H1 (cell line): ENCODE measurements at regions not wholly inside any gene's neighbourhood (a gene's known extent, or its start where the extent isn't known, plus 50 kb on each side); places are given as distances from the start of the nearest gene placed in this dataset.

Source experiments
- CTCF ChIA-PET: fragments of 300-600 bp; sonication (Branson Sonifier 250); formaldehyde crosslinking; loops from one replicate; lab custom pipeline; 2021; ENCODE audit not compliant: partially characterized antibody; lab: Charles Lee
- POLR2A ChIA-PET: fragments of 300-600 bp; sonication (Branson Sonifier 250); formaldehyde crosslinking; loops from one replicate; lab custom pipeline; 2021; ENCODE audit warnings: inconsistent platforms; ENCODE audit not compliant: partially characterized antibody; lab: Charles Lee
- DNase-seq, 2 experiments: peaks; one replicate each; pipeline versions ENCODE4 v3.0.0 to v3.0.0-alpha.2; 2010 to 2022; ENCODE audit warnings: low spot score in 2 of 2, low read depth in 1 of 2, mixed read lengths in 1 of 2
- FAIRE-seq: peaks from 2 replicates; lab custom pipeline; 2011; peaks lifted over from hg19 to GRCh38; lab: Jason Lieb, UNC
- H2AFZ ChIP-seq: 2 replicates; pipeline ENCODE4 v1.8.1; 2012; ENCODE audit warnings: low read length, inconsistent platforms
- H2AK5ac ChIP-seq: 2 replicates; pipeline ENCODE4 v1.6.1; 2013; ENCODE audit warnings: low read depth, low read length
- H2BK120ac ChIP-seq: replicated peaks from 2 replicates; pipeline ENCODE3; 2013; ENCODE audit warnings: low read depth, low read length, inconsistent platforms
- H2BK12ac ChIP-seq: 2 replicates; pipeline ENCODE4 v1.6.1; 2013; ENCODE audit warnings: low read depth, low read length
- H2BK15ac ChIP-seq: 2 replicates; pipeline ENCODE4 v1.6.1; 2013; ENCODE audit warnings: low read length
- H2BK20ac ChIP-seq: 2 replicates; pipeline ENCODE4 v1.6.1; 2013; ENCODE audit warnings: low read length
- H2BK5ac ChIP-seq: 2 replicates; pipeline ENCODE4 v1.6.1; 2013; ENCODE audit warnings: low read depth, low read length
- H3K14ac ChIP-seq: 2 replicates; pipeline ENCODE4 v1.6.1; 2013; ENCODE audit warnings: inconsistent platforms; ENCODE audit not compliant: insufficient read length
- H3K18ac ChIP-seq: 2 replicates; pipeline ENCODE4 v1.6.1; 2013; ENCODE audit warnings: low read length; ENCODE audit errors: extremely low read depth
- H3K23ac ChIP-seq: 2 replicates; pipeline ENCODE4 v1.6.1; 2013; ENCODE audit warnings: inconsistent platforms; ENCODE audit not compliant: insufficient read length
- H3K23me2 ChIP-seq: 2 replicates; pipeline ENCODE4 v1.6.1; 2013; ENCODE audit warnings: low read depth, low read length
- H3K27ac ChIP-seq: 2 replicates; pipeline ENCODE4 v1.6.1; 2011; ENCODE audit warnings: low read depth, low read length, inconsistent platforms
- H3K27me3 ChIP-seq, 4 experiments: replicated peaks in 1 of 4; 1 replicate in 1 of 4; 2 replicates in 3 of 4; pipeline versions ENCODE4 v1.6.1 to v1.8.1; 2011 to 2013; ENCODE audit warnings: low read length in 3 of 4, mild to moderate bottlenecking in 3 of 4, inconsistent platforms in 2 of 4, mixed read lengths in 2 of 4, moderate library complexity in 1 of 4; ENCODE audit not compliant: control insufficient read depth in 3 of 4, insufficient read depth in 3 of 4; ENCODE audit errors: extremely low read depth in 1 of 4
- H3K36me3 ChIP-seq, 4 experiments: 2 replicates each; pipeline versions ENCODE4 v1.6.1 to v1.8.1; 2011 to 2013; ENCODE audit warnings: mild to moderate bottlenecking in 4 of 4, low read length in 3 of 4, moderate library complexity in 2 of 4, control low read depth in 1 of 4, inconsistent platforms in 1 of 4; ENCODE audit not compliant: insufficient read depth in 4 of 4, control insufficient read depth in 2 of 4
- H3K4ac ChIP-seq: replicated peaks from 2 replicates; pipeline ENCODE3; 2013; ENCODE audit warnings: low read length, low read depth, mixed read lengths, inconsistent platforms; ENCODE audit not compliant: insufficient read length
- H3K4me1 ChIP-seq, 4 experiments: replicated peaks in 1 of 4; 1 replicate in 1 of 4; 2 replicates in 3 of 4; pipeline versions ENCODE4 v1.6.1 to v1.8.1; 2011 to 2013; ENCODE audit warnings: low read length in 3 of 4, inconsistent platforms in 2 of 4, mixed read lengths in 1 of 4; ENCODE audit not compliant: insufficient read depth in 4 of 4, control insufficient read depth in 3 of 4
- H3K4me2 ChIP-seq, 2 experiments: 2 replicates each; pipeline versions ENCODE4 v1.6.1 to v1.8.1; 2011 to 2013; ENCODE audit warnings: low read depth in 2 of 2, low read length in 2 of 2, control low read depth in 1 of 2, inconsistent platforms in 1 of 2, mild to moderate bottlenecking in 1 of 2; ENCODE audit not compliant: insufficient read depth in 1 of 2
- H3K4me3 ChIP-seq, 4 experiments: fragments of 200-600, 300-600 bp in 1 of 4; sonication (generic), shearing (Covaris generic), sonication (Bioruptor Twin) in 1 of 4; 2 replicates each; pipeline versions ENCODE4 v1.5.1 to v1.8.1; 2011 to 2016; ENCODE audit warnings: low read length in 4 of 4, low read depth in 3 of 4, control low read depth in 2 of 4, inconsistent platforms in 2 of 4, mild to moderate bottlenecking in 2 of 4, mixed read lengths in 1 of 4, moderate library complexity in 1 of 4; ENCODE audit not compliant: insufficient read depth in 2 of 4; ENCODE audit errors: extremely low read depth in 1 of 4
- H3K56ac ChIP-seq: replicated peaks from 2 replicates; pipeline ENCODE3; 2013; ENCODE audit warnings: low read depth, mild to moderate bottlenecking, mixed read lengths, low read length, inconsistent platforms; ENCODE audit not compliant: insufficient read length
- H3K79me1 ChIP-seq: 2 replicates; pipeline ENCODE4 v1.6.1; 2013; ENCODE audit warnings: low read depth, low read length, control low read depth
- H3K79me2 ChIP-seq, 2 experiments: 2 replicates each; pipeline versions ENCODE4 v1.6.1 to v1.8.1; 2012 to 2013; ENCODE audit warnings: low read length in 2 of 2, mild to moderate bottlenecking in 2 of 2, inconsistent platforms in 1 of 2; ENCODE audit not compliant: insufficient read depth in 2 of 2, control insufficient read depth in 1 of 2
- H3K9ac ChIP-seq, 4 experiments: replicated peaks in 1 of 4; 1 replicate in 1 of 4; 2 replicates in 3 of 4; pipeline versions ENCODE4 v1.6.1 to v1.8.1; 2011 to 2013; ENCODE audit warnings: low read depth in 3 of 4, low read length in 3 of 4, control low read depth in 2 of 4, mild to moderate bottlenecking in 2 of 4, moderate library complexity in 2 of 4, inconsistent platforms in 1 of 4; ENCODE audit errors: extremely low read depth in 1 of 4
- H3K9me3 ChIP-seq, 2 experiments: 2 replicates each; pipeline versions ENCODE4 v1.6.1 to v1.8.1; 2012 to 2013; ENCODE audit warnings: mild to moderate bottlenecking in 2 of 2, moderate library complexity in 2 of 2, control low read depth in 1 of 2, inconsistent platforms in 1 of 2, low read depth in 1 of 2, low read length in 1 of 2, mixed read lengths in 1 of 2; ENCODE audit not compliant: insufficient read depth in 2 of 2
- H4K20me1 ChIP-seq, 2 experiments: replicated peaks in 1 of 2; 2 replicates each; pipeline versions ENCODE3 to v1.8.1; 2011 to 2013; ENCODE audit warnings: inconsistent platforms in 2 of 2, low read length in 2 of 2, mild to moderate bottlenecking in 1 of 2; ENCODE audit not compliant: insufficient read depth in 2 of 2, control insufficient read depth in 1 of 2
- H4K5ac ChIP-seq: 2 replicates; pipeline ENCODE4 v1.6.1; 2013; ENCODE audit warnings: low read length, low read depth, mixed read lengths, inconsistent platforms; ENCODE audit not compliant: insufficient read length
- H4K8ac ChIP-seq: 2 replicates; pipeline ENCODE4 v1.8.0; 2013; ENCODE audit warnings: mild to moderate bottlenecking, moderate library complexity, low read length, inconsistent platforms; ENCODE audit not compliant: insufficient read depth; ENCODE audit errors: extremely low read depth
- H4K91ac ChIP-seq: replicated peaks from 2 replicates; pipeline ENCODE3; 2013; ENCODE audit warnings: low read length, mixed read lengths, inconsistent platforms; ENCODE audit not compliant: insufficient read length
- BCL11A ChIP-seq, 2 experiments: IDR thresholded peaks; one replicate each; pipeline ENCODE4 v1.6.1; 2011; ENCODE audit warnings: low read depth in 2 of 2, low read length in 2 of 2, mild to moderate bottlenecking in 2 of 2
- EZH2 ChIP-seq: fragments of 200-600 bp; sonication (generic); IDR thresholded peaks from 2 replicates; pipeline ENCODE4 v1.7.1; 2012; ENCODE audit warnings: low read depth, mild to moderate bottlenecking, moderate library complexity, low read length, inconsistent platforms; ENCODE audit not compliant: severe bottlenecking
- GTF2F1 ChIP-seq: IDR thresholded peaks from 2 replicates; pipeline ENCODE4 v1.6.1; 2012; ENCODE audit warnings: low read depth, low read length, improper control_type of control experiment, borderline replicate concordance
- HDAC6 ChIP-seq: IDR thresholded peaks from one replicate; pipeline ENCODE4 v1.7.1; 2012; ENCODE audit warnings: low read depth, mild to moderate bottlenecking, inconsistent platforms, low read length, moderate library complexity
- TCF12 ChIP-seq: IDR thresholded peaks from 2 replicates; pipeline ENCODE4 v1.6.1; 2011; ENCODE audit warnings: low read depth, mild to moderate bottlenecking, low read length
- WGBS, 2 experiments: shearing (Covaris generic) in 1 of 2; methylation state at CpG; one replicate each; pipeline versions ENCODE4 v1.1.6 to v1.1.7; 2013 to 2015; ENCODE audit warnings: low lambda C conversion rate in 2 of 2, mixed read lengths in 2 of 2, inconsistent platforms in 1 of 2, low coverage in 1 of 2, missing lambda C conversion rate in 1 of 2; ENCODE audit not compliant: insufficient replicate concordance in 2 of 2, insufficient coverage in 1 of 2, insufficient read length in 1 of 2; ENCODE audit errors: extremely low coverage in 1 of 2, missing lambda C conversion rate in 1 of 2; 5-methylcytosine and 5-hydroxymethylcytosine counted together

GRCh38 chr9:111158999-111159398, 120.7 kb upstream of the LPAR1 start:
- H3K27me3 ChIP-seq = no peaks in the 10 kb centered on the region
- H3K18ac ChIP-seq = no peak overlapping the region
- H3K9ac ChIP-seq = no peak overlapping the region
- no peaks in the 10 kb centered on the region for H3K36me3 ChIP-seq
- H3K23me2 ChIP-seq = no peaks in the 10 kb centered on the region
- H3K56ac ChIP-seq = no peak overlapping the region
- no peak overlapping the region for H4K5ac ChIP-seq
- no peak overlapping the region for H2BK5ac ChIP-seq
- H4K8ac ChIP-seq = no peak overlapping the region
- no peaks in the 10 kb centered on the region for H3K4me1 ChIP-seq
- H2AFZ ChIP-seq = no peak overlapping the region
- FAIRE-seq (no peak), DNase-seq (no peak)
- H3K14ac ChIP-seq = no peak overlapping the region
- H3K9me3 ChIP-seq = no peaks in the 10 kb centered on the region
- no peak overlapping the region for H3K4ac ChIP-seq
- H2BK120ac ChIP-seq = no peak overlapping the region
- no peak overlapping the region for H4K91ac ChIP-seq
- H2BK15ac ChIP-seq = no peak overlapping the region
- H2BK20ac ChIP-seq = no peak overlapping the region
- H3K79me2 ChIP-seq = no peaks in the 10 kb centered on the region
- WGBS, 2 experiments = 90% methylated on average over 2 of the region's 2 CpGs; no CpG with 5 or more reads in 1 of the 2 experiments
- POLR2A ChIA-PET = no interaction called here
- no peaks in the 10 kb centered on the region for H3K79me1 ChIP-seq
- H2AK5ac ChIP-seq = no peak overlapping the region
- H3K27ac ChIP-seq = no peak overlapping the region
- CTCF ChIA-PET = no interaction called here
- no peaks in the 10 kb centered on the region for H4K20me1 ChIP-seq
- H3K4me3 ChIP-seq = no peak overlapping the region
- H2BK12ac ChIP-seq = no peak overlapping the region
- no peak overlapping the region for H3K4me2 ChIP-seq
- no peak for TF ChIP-seq EZH2
- TF ChIP-seq TCF12 = no peak
- TF ChIP-seq HDAC6 = no peak
- TF ChIP-seq BCL11A (IDR thresholded peaks at IDR 0.05; ENCODE audit: low read depth in 2 of 2, low read length in 2 of 2) = no peak
- TF ChIP-seq GTF2F1 = no peak
- TF ChIP-seq, all 59 proteins: peak for 0
- no peak overlapping the region for H3K23ac ChIP-seq
